Stimulated activated CD4-positive, alpha-beta T cell treated with anti-CD3 and anti-CD28 coated beads, Interleukin-12 subunit alpha, Interleukin-12 subunit beta, amount 100 ng/mL, for 24 hours (primary cell): ENCODE measurements at regions not wholly inside any gene's neighbourhood (a gene's known extent, or its start where the extent isn't known, plus 50 kb on each side); places are given as distances from the start of the nearest gene placed in this dataset.
"Not testable (repeated sequence)": the region's sequence is repeated elsewhere in the genome, so short reads cannot be mapped to it uniquely, and the experiment has no call there.

ENCODE experiments used
- DNase-seq, 2 experiments: peaks; one replicate each; pipeline ENCODE4 v3.0.0-alpha.2; 2020; ENCODE audit warnings: low read depth in 2 of 2

DNA sequence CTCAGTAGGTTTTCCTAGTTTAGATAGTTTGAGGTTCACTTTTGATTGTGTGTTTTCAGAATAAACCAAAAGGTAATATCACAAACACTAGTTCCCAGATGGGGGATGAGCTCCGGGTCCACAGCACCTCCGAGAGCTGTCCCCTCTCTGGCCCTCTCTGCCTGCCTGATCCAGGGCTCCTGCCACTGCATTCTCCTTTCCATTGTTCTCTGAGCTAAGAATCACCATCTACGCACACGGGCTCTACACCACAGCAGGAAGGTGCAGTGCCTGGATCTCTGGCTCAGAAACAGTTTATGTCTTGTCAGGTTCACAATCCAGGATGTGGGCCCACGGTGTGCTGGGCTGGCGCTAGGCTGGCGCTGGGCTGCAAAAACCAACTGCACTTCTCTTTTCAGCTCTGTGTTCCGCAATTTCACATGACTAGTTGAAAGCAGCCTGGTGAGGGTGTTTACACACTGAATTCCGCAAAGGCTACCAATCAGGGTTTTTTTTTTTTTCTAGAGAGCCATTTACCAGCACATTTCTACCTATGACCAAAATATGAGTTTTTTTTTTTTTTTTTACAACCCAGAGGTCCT is 167.5 kb downstream of the SOD2 start:
- no peak for DNase-seq

DNA sequence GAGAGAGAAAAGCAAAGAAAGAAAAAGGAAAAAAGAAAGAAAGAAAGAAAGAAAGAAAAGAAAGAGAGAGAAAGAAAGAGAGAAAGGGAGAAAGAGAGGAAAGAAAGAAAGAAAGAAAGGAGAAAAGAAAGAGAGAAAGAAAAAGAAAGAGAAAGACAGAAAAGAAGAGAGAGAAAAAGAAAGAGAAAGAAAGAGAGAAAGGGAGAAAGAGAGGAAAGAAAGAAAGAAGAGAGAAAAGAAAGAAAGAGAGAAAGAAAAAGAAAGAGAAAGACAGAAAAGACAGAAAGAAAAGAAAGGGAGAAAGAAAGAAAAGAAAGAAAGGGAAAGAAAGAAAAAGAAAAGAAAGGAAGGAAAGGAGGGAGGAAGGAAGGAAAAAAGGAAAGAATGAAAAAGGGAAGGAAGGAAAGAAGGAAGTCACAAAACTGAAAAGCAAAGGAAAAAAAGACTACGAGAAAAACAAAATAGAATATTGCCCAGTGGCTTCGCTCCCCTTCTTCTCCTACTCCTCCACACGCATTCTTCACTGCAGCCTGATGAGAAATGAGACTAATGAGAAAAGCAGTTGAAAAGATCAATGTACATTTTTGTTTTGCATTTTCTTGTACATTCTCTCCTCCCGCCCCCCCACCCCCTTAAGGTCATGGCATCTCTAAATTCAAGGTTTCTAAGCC is 170.0 kb downstream of the SOD2 start:
- no peak for DNase-seq

DNA sequence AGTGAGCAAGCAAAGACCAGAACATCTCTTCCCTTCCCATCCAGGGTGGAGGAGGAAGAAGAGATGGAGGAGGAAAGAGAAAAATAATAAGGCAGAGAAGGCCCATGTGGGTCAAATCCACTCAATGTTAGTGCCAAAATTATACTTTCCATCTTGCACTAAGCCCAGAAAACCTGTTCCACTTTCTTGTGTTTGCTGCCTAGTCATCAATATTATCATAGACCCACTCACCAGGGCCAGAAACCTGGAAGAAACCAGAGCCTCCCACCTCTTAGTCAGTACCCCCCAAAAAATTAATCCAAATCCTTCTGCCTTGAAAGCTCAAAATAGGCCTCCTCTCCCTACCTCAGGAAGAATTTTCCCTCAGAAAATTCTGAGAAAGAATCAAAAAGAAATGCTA is 171.1 kb downstream of the SOD2 start:
- DNase-seq = no peak

DNA sequence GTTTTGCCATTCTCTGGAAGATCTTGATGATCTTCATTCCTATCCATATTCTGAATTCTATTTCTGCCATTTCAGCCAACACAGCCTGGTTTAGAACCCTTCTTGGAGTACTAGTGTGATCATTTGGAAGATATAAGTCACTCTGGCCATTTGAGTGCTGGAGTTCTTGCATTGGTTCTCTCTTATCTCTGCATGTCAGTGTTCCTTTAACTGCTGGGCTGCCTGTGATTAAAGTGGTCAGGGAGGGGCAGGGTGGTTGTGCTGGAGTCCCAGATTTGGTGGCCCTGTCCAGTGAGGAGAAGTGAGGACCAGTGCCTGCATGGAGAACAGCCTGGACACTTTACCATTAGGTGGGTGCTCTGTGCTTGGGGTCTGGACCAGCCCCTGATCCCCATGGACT is 173.0 kb downstream of the SOD2 start:
- DNase-seq = no peak

DNA sequence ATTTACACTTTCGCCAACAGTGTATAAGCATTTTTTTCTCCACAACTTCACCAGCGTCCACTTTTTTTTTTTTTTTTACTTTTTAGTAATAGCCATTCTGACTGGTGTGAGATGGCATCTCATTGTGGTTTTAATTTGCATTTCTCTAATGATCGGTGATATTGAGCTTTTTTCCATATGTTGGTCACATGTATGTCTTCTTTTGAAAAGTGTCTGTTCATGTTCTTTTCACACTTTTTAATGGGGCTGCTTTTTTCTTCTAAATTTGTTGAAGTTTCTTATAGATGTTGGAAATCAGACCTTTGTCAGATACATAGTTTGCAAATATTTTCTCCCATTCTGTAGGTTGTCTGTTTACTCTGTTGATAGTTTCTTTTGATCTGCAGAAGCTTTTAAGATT is 177.2 kb downstream of the SOD2 start:
- DNase-seq = not testable (repeated sequence)

DNA sequence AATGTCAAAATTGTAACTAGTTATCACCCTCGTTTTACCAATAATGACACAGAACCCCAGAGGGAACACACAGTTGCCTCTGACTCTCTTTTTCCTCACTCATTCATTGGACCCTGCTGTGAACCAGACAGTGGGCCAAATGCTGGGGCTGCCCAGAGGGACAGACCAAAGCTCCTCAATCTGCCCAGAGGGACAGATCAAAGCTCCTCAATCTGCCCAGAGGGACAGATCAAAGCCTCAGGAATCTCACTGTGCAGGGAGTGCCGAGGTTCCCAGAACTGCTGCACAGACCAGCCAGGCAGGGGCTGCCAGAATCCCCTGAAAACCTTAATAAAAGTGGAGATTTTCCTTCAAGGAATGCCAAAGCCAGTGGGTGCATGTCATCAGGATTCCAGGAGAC is 179.1 kb downstream of the SOD2 start:
- no peak for DNase-seq

DNA sequence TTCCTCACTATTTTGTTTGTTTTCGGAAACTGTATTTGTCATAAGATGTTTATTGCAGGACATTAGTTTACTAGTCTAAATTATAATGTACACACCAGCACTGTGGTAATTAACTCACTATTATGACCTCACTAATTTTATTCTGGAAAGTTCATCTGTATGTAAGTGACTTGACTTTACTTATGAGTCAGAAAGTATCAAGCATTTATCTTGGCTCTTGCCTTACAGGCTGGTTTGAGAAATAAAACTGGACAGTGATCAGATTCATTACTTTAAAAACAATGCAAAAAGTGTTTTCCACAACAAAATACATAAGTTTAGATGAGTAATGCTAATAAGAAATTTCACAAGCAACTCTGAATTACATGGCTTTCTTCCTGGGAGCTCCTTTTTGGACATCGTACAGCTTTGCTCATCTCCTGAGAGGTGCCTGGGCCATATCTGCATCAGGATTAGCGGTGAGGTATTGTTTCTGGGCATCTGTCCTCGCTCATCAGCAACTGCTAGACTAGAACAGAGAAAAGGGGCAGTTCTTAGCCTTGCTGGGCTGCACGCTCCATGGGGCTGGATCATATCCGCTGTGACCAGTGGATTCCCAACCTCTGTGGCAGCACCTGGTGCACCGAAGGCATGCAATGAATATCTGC is 179.8 kb downstream of the SOD2 start:
- no peak for DNase-seq

DNA sequence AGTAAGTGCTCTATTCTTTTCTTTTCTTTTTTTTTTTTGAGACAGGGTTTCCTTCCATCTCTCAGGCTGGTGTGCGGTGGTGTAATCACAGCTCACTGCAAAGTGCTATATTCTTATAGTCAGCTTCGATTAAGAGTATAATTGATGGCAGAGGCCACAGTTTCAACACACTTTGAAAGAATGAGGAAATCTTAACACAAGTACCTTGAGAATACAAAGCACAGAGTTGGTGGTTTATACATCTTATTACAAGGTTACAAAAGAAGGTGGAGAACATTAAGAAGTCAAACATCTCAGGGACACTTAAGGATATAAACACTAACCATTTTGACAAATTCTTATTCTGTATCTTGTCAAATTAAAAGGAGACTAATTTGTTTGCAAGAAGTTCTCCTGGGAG is 180.5 kb downstream of the SOD2 start:
- DNase-seq = no peak

DNA sequence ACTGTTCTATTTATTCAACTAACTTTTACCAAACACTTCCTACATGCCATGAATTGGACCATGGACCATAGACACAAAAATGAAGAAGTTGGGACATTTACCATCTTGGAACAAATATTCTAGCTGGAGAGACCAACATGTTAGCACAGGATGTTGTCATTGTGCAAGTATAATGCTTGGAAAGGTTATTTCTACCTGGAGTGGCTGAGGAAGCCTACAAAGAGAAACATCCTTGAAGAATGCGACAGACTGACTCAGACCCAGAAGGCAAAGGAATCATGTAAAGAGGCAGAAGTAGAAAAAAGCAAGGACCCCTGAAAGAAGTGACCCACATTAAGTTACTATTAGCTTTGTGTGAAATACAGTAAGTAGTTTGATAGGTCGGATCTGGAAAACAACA is 180.9 kb downstream of the SOD2 start:
- DNase-seq = no peak

DNA sequence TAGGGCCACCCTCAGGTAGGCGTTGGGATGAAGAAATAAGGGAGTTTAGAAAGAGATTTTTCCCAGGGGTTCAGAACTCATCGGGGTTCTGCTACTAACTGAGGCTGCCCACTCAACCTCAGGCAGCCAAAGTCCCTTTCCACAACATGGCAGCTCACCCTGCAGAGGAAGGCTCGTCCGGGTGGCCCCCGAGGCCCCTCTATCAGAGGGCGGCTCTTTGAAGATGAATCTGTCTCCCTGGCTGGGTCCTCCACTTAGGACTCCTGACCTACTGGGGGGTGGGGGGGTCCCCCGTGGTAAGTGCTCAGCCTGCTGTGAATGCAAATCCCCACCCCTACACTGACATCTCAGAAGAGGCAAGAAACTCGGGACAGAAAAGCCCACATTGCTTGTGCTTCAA is 182.9 kb downstream of the SOD2 start:
- no peak for DNase-seq

DNA sequence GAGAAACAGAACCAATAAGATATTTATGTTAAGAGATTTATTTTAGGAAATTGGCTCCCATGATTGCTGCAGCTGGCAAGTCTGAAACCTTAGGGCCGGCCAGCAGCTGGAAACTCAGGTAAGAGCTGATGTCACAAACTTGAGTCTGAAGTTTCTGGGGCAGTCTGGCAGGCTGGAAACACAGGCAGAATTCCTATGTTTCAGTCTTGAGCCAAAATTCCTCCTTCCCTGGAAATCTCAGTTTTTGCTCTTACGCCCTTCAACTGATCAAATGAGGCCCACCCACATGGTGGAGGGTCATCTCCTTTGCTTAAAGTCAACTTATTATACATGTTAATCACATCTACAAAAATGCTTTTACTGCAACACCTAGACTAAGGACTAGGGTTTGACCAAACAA is 184.1 kb downstream of the SOD2 start:
- no peak for DNase-seq

DNA sequence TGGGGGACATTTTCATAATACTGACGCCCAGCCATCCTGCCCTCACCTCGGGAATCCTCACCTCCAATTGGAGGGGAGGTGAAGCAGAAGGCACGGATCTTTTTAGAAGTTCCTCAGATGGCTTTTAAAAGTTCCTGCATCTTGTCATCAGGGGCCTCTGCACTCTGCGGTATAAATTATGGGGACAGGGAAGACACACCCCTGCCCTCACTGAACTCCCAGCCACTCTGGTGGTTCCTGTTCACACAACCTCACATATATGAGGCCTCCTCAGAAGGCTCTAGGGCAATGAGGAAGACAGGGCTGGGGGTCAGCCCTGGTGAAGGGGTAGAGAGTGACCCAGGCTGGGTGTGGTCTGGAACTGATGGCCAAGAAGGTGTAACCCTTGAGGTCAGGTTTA is 187.0 kb downstream of the SOD2 start:
- no peak for DNase-seq

DNA sequence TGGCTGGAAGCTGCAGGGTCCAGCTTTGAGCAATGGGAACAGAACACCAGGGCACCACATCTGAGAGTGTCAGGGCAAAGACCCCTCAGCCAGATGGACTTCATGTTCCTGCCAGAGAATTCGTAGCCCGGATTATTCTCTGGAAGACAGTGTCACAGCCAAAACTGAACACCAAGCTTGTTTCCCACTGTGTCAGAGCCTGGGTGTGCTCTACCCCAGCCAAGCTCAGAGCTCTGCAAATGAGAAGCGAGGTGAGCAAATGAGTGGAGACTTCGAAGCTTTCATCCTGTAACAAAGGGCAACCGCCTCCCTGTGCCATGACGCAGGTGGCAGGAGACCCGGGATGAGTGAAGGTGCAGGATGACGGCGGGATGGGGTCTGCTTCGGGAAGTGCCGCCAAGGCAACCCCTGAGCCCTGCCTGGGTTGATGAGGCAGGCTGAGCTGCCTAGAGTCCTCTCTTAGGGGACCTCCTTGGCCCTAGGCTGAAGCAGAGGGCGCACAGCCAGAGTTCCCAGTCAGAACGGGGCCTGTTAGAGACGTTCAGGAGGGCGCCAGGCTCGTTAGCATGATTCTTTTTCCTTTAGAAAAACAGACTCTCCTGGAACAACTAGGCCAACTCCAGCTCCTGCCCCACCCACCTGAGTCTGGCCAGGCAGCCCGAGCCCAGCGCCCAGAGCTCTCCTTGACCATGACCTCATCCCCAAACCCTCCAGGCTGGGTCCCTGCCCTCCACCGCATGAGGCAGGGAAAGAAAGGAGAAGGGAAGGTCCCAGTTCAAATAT is 187.7 kb downstream of the SOD2 start:
- DNase-seq = no peak

DNA sequence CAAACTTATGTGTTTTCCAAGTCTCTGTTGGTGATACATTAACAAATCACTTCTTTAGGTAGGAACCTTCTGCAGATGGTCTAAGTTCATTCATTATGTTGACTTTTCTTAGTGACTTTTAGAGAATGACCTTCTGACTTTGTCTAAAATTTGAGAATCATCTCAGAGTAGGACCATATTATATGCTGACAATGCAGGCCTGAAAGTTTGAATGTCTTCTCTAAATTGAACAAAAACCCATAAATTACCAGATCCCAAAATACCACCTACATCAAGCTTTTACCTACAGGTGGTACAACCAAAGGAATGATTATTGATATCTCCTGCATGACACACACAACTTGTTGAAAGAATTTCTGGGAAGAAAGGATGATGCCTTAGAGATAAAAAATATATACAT is 191.5 kb downstream of the SOD2 start:
- no peak for DNase-seq

DNA sequence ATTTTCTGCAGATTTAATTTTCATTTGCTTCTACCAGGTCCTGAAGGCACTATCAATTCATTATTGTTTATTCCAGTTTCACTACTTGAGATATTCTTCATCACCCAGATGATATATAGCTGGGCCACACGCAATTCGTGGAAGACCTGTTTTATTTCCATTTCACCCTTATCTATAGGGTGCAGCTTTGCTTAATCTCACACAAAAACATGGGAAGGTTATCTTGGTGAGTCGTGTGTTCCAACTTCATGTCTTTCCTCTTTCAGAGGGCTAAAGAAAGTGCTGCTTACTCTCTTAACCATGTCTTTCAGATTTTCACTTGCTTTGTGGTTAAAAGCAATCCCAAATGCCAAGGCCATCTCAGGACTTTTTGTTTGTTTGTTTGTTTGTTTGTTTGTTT is 194.0 kb downstream of the SOD2 start:
- no peak for DNase-seq

DNA sequence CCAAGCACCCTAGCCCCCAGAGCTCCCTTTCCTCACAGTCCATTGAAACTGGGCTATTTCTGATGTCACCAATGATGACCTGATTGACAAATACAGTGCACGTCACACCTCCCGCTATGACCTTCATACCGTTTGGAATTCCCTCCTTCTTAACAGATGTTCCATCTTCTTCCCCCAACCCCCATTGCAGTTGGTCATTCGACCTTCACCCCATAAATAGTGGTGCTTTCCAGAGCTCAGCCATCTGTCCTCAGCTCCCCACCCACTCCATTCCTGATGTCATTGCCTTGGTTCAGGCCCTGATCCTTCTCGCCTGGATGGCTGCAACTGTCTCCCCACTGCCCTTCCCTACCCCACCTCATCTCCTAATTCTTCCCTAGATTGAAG is 198.5 kb downstream of the SOD2 start:
- DNase-seq = no peak

DNA sequence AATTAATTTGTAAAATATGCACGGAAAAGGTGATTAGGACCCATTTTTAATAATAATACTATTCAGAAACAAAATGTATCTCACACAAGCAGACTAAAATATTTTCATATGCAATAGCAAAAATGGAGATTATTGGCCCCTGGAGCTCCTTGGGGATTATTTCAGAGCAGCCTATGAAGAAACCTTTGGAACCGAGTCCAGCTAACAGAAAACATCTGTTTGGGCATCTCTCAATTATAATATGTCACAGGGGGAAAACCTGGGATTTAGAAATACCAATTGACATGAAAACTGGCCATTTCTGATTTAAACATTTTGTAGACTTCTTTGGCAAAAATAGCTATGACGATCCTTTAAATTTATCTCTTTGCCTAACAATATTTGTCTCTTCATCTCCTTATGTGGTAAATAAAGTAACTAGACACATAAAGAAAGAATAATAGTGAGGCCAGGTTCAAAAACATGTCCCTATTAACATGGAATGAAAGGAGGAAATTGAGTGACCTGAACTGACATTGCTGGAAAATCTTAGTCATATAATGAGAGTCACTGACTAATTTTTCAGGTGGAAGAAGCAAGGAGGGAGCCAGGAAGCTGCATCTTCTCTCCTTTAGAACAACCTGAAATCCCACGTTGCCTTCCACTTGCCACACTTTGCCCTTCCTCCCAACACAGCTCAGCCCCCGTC is 199.0 kb downstream of the SOD2 start:
- no peak for DNase-seq

DNA sequence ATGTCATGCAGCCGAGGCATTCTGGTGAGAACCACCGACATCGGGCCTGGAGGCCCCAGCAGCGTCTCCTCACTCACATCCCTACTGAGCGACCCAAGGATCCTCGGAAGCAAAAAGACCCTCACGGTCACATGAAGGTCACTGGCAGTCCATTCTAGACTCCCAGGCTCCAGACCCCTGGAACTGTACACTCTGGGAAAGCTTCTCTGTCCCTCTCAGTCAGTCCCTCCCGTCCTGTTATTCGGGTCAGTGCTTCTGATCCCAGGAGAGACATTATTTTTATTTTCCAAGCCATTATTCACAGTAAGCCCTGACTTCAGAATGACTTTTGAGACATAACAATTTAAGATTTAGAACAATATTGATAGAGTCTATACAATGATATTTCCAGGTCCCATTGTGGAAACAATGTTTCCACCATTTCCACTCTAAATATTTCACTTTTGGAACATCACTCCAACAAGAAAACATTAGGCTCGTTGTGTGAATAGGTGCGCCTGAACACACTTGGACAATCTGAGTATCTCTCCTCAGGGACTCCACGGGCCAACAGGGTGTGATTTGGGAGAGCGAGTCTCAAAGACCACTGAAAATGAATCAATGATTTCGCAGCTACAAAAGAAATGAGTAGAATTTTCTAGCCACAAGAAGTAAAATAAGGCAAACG is 199.7 kb downstream of the SOD2 start:
- DNase-seq = no peak

DNA sequence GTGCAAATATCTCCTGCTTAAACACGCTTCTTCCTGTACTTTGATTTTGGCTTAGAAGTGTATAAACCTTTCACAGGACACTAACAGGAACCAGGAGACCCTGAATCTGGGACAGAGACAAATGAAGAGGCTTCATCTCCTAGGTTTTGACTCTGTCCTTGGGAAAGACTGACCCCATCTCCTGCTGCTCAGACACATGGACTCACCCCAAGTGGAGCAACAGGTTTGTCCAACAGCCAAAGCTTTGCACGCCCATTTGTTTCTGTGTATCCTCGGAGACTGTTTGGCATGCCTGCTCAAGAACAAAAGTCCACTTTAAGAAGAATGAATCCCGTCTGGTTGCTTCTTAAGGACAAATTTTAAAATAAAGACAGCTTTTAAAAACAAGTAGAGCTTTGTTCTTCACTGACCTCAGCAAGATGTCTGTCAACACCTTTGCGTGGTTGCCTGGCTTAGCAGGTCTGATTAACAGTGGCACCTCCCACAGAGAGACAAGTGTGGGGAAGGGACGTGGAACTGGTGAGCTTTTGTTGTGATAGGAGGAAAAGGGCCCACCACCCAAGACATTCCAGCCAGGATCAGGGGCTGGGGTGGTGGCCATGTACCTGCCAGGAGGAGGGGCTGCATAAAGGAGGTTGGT is 202.6 kb downstream of the SOD2 start:
- DNase-seq = no peak

DNA sequence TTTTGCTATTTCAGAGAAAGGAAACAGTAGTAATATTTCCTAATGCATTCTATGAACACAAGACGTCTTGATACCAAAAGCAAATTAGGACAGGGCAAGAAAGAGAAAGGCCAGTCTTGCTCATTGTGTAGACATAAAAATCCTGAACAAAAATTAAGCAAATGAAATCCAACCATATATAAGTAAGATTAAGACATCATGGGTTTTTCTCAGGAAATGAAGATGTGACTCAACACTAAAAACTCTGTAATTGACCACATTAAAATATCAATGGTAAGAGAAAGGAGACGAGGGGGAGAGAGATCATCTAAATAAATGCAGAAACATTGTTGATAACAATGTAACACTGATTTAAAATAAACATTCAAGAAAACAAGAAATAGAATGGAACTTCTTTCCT is 205.4 kb downstream of the SOD2 start:
- DNase-seq = no peak

DNA sequence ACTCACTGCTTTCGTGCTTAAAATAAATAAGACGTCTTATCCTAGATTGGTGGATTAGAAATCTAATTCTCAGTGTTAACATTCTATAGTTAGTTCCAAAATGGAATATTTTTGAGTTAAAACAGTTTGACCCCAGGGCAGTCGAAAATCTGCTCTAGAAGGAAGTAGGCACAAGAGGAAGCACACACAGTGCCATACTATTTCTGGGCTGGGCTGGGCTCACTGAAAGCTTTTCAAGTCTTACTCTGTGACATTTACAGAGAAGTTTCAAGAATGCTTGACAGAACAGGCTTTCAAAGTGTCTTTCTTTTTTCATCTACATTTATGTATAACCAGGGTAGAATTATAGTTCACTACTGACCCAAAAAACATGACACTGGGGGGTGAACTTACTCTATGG is 209.8 kb downstream of the SOD2 start:
- DNase-seq = no peak
